ENCODE measurements at regions not wholly inside any gene's neighbourhood (a gene's known extent, or its start where the extent isn't known, plus 50 kb on each side); places are given as distances from the start of the nearest gene placed in this dataset.

DNA sequence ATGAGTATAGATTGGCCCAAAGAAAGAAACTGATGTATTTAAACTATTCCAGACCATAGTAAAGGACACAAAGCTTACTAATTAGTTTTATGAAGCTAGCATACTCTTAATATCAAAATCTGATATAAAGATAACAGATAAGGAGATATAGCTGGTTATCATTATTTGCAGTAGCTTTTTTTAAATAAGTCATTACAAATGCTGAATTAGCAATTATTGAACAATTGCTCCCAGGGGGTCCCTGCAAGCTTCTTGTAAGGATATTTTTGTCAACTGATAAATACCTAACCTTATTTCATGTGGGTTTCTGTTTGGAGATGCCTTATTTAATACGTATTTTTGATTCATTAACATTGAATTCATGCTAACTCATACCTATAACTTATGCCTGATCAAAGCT lies 99.0 kb downstream of the RAB18 start (continued):
- TF ChIP-seq REST (IDR thresholded peaks at IDR 0.05; ENCODE audit: low read depth, low read length) (no peak), EZH2phosphoT487 (IDR thresholded peaks at IDR 0.05; ENCODE audit: borderline replicate concordance, low read depth) (no peak), TCF12 (IDR thresholded peaks at IDR 0.05) (no peak), GATA2 (CRISPR knock-in tag; IDR thresholded peaks at IDR 0.05) (no peak), FOSL2 (IDR thresholded peaks at IDR 0.05; ENCODE audit: borderline replicate concordance, low read depth) (no peak), RXRA (IDR thresholded peaks at IDR 0.05; ENCODE audit: borderline replicate concordance, low read depth) (no peak), SMC3 (IDR thresholded peaks at IDR 0.05; ENCODE audit: low read depth, low read length) (no peak)

DNA sequence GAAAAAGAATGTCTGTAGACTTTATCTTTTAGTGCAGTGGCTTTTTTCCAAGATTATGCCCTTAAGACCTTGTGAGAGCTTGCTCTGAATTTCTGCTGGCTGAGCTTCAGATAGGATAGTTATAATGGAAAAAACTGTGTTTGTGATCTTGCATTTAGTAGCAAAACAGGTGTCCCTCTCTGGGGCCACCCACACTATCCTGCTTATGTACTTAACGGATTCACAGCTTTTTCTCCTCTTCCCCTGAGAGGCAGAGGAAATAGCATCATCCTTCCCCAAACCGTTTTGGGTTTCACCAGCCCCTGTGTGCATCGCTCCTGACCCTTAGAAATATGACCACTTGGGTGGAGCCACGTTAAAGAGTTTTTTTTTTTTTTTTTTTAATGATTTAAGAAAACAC lies 101.2 kb downstream of the RAB18 start:
- H3K27me3 ChIP-seq (ENCODE audit: insufficient read depth) = peaks cover 7% of the 10 kb centered on the region; the same call in 1 of the 2 replicates

DNA sequence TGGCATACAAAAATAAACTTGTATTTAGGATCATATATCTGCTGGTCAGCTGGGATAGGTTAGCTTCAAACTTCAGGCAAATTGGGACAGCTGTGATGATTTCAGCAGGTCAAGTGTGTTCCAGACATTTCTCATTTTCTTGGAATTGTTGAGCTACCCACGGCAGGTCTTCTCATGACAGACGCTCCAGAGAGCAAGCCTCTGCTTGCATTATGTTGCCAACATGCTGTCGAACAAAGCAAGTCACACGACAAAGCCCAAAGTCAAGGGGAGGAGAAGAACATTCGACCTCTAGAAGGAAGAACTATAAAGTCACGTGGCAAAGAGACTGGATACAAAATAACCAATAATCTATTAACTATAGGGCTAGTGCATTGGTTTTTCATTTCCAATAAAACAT lies 103.5 kb downstream of the RAB18 start:
- H3K27ac ChIP-seq (ENCODE audit: low read depth in 2 of 2, low read length in 1 of 2) = no peak overlapping the region
- no peaks in the 10 kb centered on the region for H3F3A ChIP-seq (replicated peaks; ENCODE audit: insufficient read depth)
- H3K36me3 ChIP-seq (replicated peaks in 1 of 2; ENCODE audit: control insufficient read depth in 1 of 2, insufficient read depth in 2 of 2, low read length in 1 of 2) = no peaks in the 10 kb centered on the region
- no peaks in the 10 kb centered on the region for H3K9me2 ChIP-seq
- 2% methylated on average over 6 of the region's 6 CpGs for WGBS (ENCODE audit: low lambda C conversion rate)
- no peak for DNase-seq
- no peaks in the 10 kb centered on the region for H3K9me3 ChIP-seq
- H3K4me3 ChIP-seq (ENCODE audit: low read depth in 2 of 2, low read length in 1 of 2) = no peak overlapping the region
- H3K27me3 ChIP-seq (ENCODE audit: insufficient read depth) = peaks cover 7% of the 10 kb centered on the region; the same call in 1 of the 2 replicates
- TF ChIP-seq ELF1 (IDR thresholded peaks at IDR 0.05) (no peak), YY1 (IDR thresholded peaks at IDR 0.05; ENCODE audit: low read depth) (no peak), GABPA (IDR thresholded peaks at IDR 0.05; ENCODE audit: low read depth) (no peak), FOXM1 (IDR thresholded peaks at IDR 0.05; ENCODE audit: low read depth) (no peak), SIN3A (IDR thresholded peaks at IDR 0.05; ENCODE audit: borderline replicate concordance, low read depth, low read length) (no peak), USF2 (IDR thresholded peaks at IDR 0.05; ENCODE audit: borderline replicate concordance, low read depth, low read length) (no peak), RCOR1 (IDR thresholded peaks at IDR 0.05; ENCODE audit: low read length) (no peak), SMC3 (IDR thresholded peaks at IDR 0.05; ENCODE audit: low read depth, low read length) (no peak), RXRA (IDR thresholded peaks at IDR 0.05; ENCODE audit: borderline replicate concordance, low read depth) (no peak), FOXJ3 (CRISPR knock-in tag; IDR thresholded peaks at IDR 0.05) (no peak)
- no peak overlapping the region for H3K4me2 ChIP-seq
- H2AFZ ChIP-seq (ENCODE audit: low read depth) = no peak overlapping the region
- H3K4me1 ChIP-seq (ENCODE audit: control insufficient read depth in 1 of 2, insufficient read depth in 2 of 2, low read depth in 1 of 2, low read length in 1 of 2) = no peaks in the 10 kb centered on the region
- ChIA-PET CTCF (no interaction called here), POLR2A (no interaction called here)
- H3K79me2 ChIP-seq (ENCODE audit: insufficient read depth) = no peaks in the 10 kb centered on the region
- no peak overlapping the region for H3K9ac ChIP-seq
- H4K20me1 ChIP-seq (ENCODE audit: insufficient read depth) = no peaks in the 10 kb centered on the region

More for the DNA sequence above, 101.2 kb downstream of the RAB18 start:
- H2AFZ ChIP-seq (ENCODE audit: low read depth) = no peak overlapping the region
- H3K4me3 ChIP-seq (ENCODE audit: low read depth in 2 of 2, low read length in 1 of 2) = no peak overlapping the region
- no peaks in the 10 kb centered on the region for H3K9me2 ChIP-seq
- no peak for DNase-seq
- no peak for TF ChIP-seq GATA2 (CRISPR knock-in tag; IDR thresholded peaks at IDR 0.05)
- no peak for TF ChIP-seq EZH2phosphoT487 (IDR thresholded peaks at IDR 0.05; ENCODE audit: borderline replicate concordance, low read depth)
- WGBS (ENCODE audit: low lambda C conversion rate) = 3% methylated on average over 4 of the region's 4 CpGs
- no peak overlapping the region for H3K4me2 ChIP-seq
- no peaks in the 10 kb centered on the region for H4K20me1 ChIP-seq (ENCODE audit: insufficient read depth)
- H3K36me3 ChIP-seq (replicated peaks in 1 of 2; ENCODE audit: control insufficient read depth in 1 of 2, insufficient read depth in 2 of 2, low read length in 1 of 2) = no peaks in the 10 kb centered on the region
- H3K79me2 ChIP-seq (ENCODE audit: insufficient read depth) = no peaks in the 10 kb centered on the region
- POLR2A ChIA-PET = no interaction called here
- no peaks in the 10 kb centered on the region for H3F3A ChIP-seq (replicated peaks; ENCODE audit: insufficient read depth)
- no peaks in the 10 kb centered on the region for H3K4me1 ChIP-seq (ENCODE audit: control insufficient read depth in 1 of 2, insufficient read depth in 2 of 2, low read depth in 1 of 2, low read length in 1 of 2)
- no peaks in the 10 kb centered on the region for H3K9me3 ChIP-seq
- CTCF ChIA-PET = no interaction called here
- H3K9ac ChIP-seq = no peak overlapping the region
- no peak overlapping the region for H3K27ac ChIP-seq (ENCODE audit: low read depth in 2 of 2, low read length in 1 of 2)

Data from SK-N-SH (cell line).